Activated naive CD4-positive, alpha-beta T cell treated with anti-CD3 and anti-CD28 coated beads, Interleukin-2, amount 50 U/mL, for 24 hours (primary cell): ENCODE measurements at regions not wholly inside any gene's neighbourhood (a gene's known extent, or its start where the extent isn't known, plus 50 kb on each side); places are given as distances from the start of the nearest gene placed in this dataset.

Source experiments
- H3K27ac Mint-ChIP-seq: one replicate; pipeline ENCODE4 v1.8.0; 2021; ENCODE audit warnings: mild to moderate bottlenecking, mixed read lengths
- H3K27me3 Mint-ChIP-seq: one replicate; pipeline ENCODE4 v1.8.0; 2021; ENCODE audit warnings: mixed read lengths
- H3K36me3 Mint-ChIP-seq: one replicate; pipeline ENCODE4 v1.8.0; 2021; ENCODE audit warnings: mixed read lengths
- H3K4me1 Mint-ChIP-seq: one replicate; pipeline ENCODE4 v1.8.0; 2021; ENCODE audit warnings: mixed read lengths
- H3K4me3 Mint-ChIP-seq: one replicate; pipeline ENCODE4 v1.8.0; 2021; ENCODE audit warnings: mild to moderate bottlenecking, mixed read lengths
- H3K9me3 Mint-ChIP-seq: one replicate; pipeline ENCODE4 v1.8.0; 2021; ENCODE audit warnings: mixed read lengths

DNA sequence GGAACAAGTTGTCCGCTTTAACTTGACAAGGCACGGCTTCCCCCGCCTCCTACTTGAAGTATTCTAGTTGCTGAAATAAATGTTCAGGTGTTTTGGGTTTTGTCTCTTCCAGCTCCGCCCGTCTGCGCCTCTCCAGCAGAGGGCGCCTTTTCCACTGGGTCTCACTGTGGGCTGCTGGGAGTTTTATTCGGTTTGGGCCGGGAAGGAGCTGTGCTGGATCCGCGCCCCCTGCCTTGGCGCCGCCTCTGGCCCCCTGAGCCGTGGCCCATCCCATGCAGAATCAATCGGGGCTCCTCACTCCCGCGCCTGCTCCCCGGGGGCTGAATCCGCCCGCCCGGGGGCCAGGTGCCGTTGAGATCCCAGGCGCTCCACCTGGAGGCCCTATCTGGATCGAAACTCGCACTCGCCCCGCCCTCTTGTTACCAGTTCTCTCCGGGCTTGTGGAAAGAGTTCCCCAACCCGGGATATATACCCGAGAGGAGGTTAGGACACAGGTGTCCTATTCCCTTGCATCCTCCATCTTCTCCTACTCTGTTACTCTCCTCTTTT is 51.0 kb upstream of the TCF21 start:
- H3K27me3 Mint-ChIP-seq: peaks cover 23% of the 10 kb centered on the region
- no peaks in the 10 kb centered on the region for H3K36me3 Mint-ChIP-seq
- no peak overlapping the region for H3K27ac Mint-ChIP-seq
- peak overlapping the region; percentile 57 for H3K4me3 Mint-ChIP-seq
- no peaks in the 10 kb centered on the region for H3K9me3 Mint-ChIP-seq
- peaks cover 4% of the 10 kb centered on the region for H3K4me1 Mint-ChIP-seq
